ENCODE measurements at regions not wholly inside any gene's neighbourhood (a gene's known extent, or its start where the extent isn't known, plus 50 kb on each side); places are given as distances from the start of the nearest gene placed in this dataset.
A peak's percentile ranks its signal among the peaks of the same experiment; 100 is the strongest.

DNA sequence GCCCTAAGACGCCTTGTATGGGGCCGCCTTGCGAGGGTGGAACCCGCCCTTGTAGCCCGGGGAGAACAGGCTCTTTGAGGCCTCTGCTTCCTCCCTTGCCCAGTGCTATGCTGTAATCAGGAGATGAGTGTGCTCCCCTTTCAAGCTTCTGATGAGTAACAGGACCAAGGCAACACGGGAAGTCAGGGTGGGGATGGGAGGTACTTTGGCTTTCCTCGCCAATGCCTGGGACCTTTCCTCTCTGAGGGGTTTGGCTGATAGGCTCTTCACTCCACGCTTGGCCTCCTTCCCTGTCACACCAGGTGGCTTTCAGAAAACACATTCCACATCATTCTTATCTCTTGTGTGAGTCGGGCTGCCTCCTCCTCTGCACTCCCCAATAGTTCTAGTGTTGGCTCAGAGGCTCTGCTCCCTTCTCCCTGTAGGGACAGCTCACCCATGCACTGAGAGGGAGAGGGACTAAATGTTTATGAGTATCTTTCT, 223.7 kb upstream of the TRIB2 start:
- Histone ChIP-seq H3K36me3 (no peaks in the 10 kb centered on the region), H3K27ac (peak overlapping the region; percentile 74), H3K9me3 (ENCODE audit: low read depth) (no peaks in the 10 kb centered on the region), H3K4me3 (no peak overlapping the region), H3K4me1 (ENCODE audit: low read depth) (peaks cover 11% of the 10 kb centered on the region), H3K27me3 (no peaks in the 10 kb centered on the region)
- peak; percentile 71 to 96 for DNase-seq (ENCODE audit: low read depth in 1 of 2, low spot score in 1 of 2)
- TF ChIP-seq, protein P1, sequence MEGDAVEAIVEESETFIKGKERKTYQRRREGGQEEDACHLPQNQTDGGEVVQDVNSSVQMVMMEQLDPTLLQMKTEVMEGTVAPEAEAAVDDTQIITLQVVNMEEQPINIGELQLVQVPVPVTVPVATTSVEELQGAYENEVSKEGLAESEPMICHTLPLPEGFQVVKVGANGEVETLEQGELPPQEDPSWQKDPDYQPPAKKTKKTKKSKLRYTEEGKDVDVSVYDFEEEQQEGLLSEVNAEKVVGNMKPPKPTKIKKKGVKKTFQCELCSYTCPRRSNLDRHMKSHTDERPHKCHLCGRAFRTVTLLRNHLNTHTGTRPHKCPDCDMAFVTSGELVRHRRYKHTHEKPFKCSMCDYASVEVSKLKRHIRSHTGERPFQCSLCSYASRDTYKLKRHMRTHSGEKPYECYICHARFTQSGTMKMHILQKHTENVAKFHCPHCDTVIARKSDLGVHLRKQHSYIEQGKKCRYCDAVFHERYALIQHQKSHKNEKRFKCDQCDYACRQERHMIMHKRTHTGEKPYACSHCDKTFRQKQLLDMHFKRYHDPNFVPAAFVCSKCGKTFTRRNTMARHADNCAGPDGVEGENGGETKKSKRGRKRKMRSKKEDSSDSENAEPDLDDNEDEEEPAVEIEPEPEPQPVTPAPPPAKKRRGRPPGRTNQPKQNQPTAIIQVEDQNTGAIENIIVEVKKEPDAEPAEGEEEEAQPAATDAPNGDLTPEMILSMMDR (IDR thresholded peaks at IDR 0.05; ENCODE audit: low read depth, low read length) = peak; percentile 7

DNA sequence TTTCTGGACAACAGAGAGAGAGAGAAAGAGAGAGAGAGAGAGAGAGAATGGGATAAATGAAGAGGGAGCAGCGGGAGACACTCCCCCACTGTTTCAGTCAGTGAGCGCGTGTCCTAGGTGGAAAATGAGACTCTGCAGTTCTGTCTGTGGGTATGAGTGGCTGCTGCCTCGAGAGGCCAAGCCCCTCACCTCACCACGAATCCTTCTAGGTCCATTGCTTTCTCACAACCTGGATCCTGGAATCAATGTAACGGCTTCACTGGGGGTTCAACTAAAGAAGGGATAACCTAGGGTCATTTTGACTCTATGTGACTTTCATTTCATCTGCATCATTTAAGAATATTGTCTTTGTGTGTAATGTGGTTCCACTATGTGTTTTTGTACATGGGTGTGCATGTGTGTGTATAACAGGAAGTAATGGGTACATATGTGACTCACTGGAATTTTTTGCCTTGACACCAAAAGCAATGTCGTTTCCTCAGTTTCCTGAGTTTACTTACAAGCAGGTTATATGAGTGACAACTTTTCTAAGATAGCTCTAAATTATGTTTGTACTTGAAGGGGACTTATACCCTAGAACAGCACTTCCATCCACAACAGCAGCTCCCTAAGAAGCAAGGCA, 221.4 kb upstream of the TRIB2 start:
- TF ChIP-seq, protein P1 (IDR thresholded peaks at IDR 0.05; ENCODE audit: low read depth, low read length) = no peak
- DNase-seq (ENCODE audit: low read depth in 1 of 2, low spot score in 1 of 2) = no peak
- Histone ChIP-seq H3K27ac (no peak overlapping the region), H3K9me3 (ENCODE audit: low read depth) (no peaks in the 10 kb centered on the region), H3K4me3 (no peak overlapping the region), H3K4me1 (ENCODE audit: low read depth) (peaks cover 11% of the 10 kb centered on the region), H3K36me3 (no peaks in the 10 kb centered on the region), H3K27me3 (no peaks in the 10 kb centered on the region)

DNA sequence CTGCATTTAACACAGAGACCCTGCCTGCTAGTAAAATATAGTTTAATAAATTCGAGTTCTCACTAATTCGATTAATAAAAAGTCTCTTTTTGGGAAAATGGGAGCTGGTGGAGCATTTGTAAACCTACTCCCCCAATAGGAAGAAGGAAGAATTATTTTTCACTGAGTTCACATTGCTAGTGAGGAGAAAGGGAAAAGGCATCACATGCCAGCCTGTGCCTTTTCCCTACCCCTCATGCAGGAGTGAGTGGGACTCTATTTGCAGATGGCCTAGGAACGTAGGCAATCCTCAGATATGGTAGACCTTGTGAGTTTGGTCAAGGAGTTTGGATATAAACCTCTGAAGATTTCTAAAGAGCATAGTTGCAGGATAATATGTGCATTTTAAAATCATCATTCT, 218.4 kb upstream of the TRIB2 start:
- no peak overlapping the region for H3K27ac ChIP-seq
- H3K9me3 ChIP-seq (ENCODE audit: low read depth) = no peaks in the 10 kb centered on the region
- H3K4me3 ChIP-seq = no peak overlapping the region
- DNase-seq (ENCODE audit: low read depth in 1 of 2, low spot score in 1 of 2) = no peak
- peaks cover 6% of the 10 kb centered on the region for H3K4me1 ChIP-seq (ENCODE audit: low read depth)
- TF ChIP-seq, protein P1 (IDR thresholded peaks at IDR 0.05; ENCODE audit: low read depth, low read length) = no peak
- no peaks in the 10 kb centered on the region for H3K36me3 ChIP-seq
- H3K27me3 ChIP-seq = no peaks in the 10 kb centered on the region

DNA sequence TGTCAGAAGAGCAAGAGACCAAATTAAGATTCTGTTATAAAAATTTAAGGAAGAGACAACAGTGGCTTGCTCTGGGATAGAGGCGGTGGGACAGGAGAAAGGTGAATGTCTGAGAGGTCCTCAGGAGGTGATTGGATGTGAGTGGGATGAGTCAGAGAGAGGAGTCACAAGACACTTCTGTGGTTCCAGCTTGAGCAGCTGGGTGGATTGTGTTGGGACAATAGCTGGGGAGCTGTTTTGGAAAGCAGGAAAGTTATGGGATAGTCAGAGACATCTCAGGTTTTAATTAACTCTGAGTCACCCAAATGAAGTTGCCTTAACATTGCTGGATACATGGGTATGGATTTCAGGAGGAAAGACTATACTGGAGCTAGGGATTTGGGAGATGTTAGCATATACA, 218.0 kb upstream of the TRIB2 start:
- TF ChIP-seq, protein P1 (IDR thresholded peaks at IDR 0.05; ENCODE audit: low read depth, low read length) = no peak
- Histone ChIP-seq H3K27ac (no peak overlapping the region), H3K36me3 (no peaks in the 10 kb centered on the region), H3K4me3 (no peak overlapping the region), H3K27me3 (no peaks in the 10 kb centered on the region), H3K9me3 (ENCODE audit: low read depth) (no peaks in the 10 kb centered on the region), H3K4me1 (ENCODE audit: low read depth) (peaks cover 2% of the 10 kb centered on the region)
- no peak for DNase-seq (ENCODE audit: low read depth in 1 of 2, low spot score in 1 of 2)

DNA sequence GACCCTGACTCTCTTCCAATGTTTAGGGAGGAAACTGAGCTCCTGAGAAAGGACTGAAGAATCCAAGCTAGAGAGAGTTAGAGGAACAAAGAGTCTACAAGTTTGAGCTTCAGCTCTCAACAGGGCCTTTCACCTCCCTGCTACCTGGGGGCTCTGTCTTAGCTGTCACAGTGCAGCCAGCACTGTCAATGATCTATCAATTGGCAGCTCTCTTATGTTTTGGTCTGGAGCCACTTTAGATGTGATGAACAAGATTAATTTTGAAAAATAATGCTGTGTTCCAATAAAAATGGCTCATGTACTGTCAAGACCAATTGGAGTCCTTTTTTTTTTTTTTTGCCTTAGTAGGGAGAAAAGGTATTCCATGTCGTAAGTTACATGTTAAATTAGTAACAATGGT, 215.8 kb upstream of the TRIB2 start:
- H3K4me1 ChIP-seq (ENCODE audit: low read depth) = no peaks in the 10 kb centered on the region
- DNase-seq (ENCODE audit: low read depth in 1 of 2, low spot score in 1 of 2) = no peak
- TF ChIP-seq, protein P1 (IDR thresholded peaks at IDR 0.05; ENCODE audit: low read depth, low read length) = no peak
- no peaks in the 10 kb centered on the region for H3K9me3 ChIP-seq (ENCODE audit: low read depth)
- H3K27me3 ChIP-seq = no peaks in the 10 kb centered on the region
- no peak overlapping the region for H3K4me3 ChIP-seq
- H3K27ac ChIP-seq = no peak overlapping the region
- H3K36me3 ChIP-seq = no peaks in the 10 kb centered on the region

All from cardiac muscle cell (in vitro differentiated cells and primary cell).